ENCODE measurements at regions not wholly inside any gene's neighbourhood (a gene's known extent, or its start where the extent isn't known, plus 50 kb on each side); places are given as distances from the start of the nearest gene placed in this dataset.

DNA sequence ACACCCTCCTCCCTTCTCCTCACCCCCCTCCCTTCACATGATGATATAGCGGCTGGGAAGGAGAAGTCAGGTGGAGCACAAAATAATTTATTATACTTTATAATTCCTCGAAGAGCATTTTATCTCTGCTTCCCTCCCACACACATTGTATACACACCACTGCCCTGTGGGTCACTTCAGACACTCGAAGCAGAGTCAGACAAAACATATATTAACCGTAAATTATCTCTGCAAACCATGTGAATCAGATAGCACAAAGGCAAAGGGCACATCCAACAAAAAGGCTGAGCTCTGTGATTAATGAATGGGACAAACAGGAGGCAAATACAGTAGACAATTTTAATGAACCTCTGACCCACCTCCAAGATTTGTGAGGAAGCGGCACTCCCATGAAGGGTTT, 450.7 kb downstream of the GALC start:
- CTCF ChIA-PET = no interaction called here
- H2AFZ ChIP-seq = no peak overlapping the region
- H3K9me3 ChIP-seq (ENCODE audit: insufficient read depth, low read depth) = no peaks in the 10 kb centered on the region
- no peaks in the 10 kb centered on the region for H4K20me1 ChIP-seq (ENCODE audit: insufficient read depth)
- DNase-seq = no peak
- no peaks in the 10 kb centered on the region for H3K27me3 ChIP-seq (ENCODE audit: insufficient read depth, low read depth)
- H3K27ac ChIP-seq = no peak overlapping the region
- POLR2A ChIA-PET (ENCODE audit: unreplicated experiment) = no interaction called here
- TF ChIP-seq, protein P1, sequence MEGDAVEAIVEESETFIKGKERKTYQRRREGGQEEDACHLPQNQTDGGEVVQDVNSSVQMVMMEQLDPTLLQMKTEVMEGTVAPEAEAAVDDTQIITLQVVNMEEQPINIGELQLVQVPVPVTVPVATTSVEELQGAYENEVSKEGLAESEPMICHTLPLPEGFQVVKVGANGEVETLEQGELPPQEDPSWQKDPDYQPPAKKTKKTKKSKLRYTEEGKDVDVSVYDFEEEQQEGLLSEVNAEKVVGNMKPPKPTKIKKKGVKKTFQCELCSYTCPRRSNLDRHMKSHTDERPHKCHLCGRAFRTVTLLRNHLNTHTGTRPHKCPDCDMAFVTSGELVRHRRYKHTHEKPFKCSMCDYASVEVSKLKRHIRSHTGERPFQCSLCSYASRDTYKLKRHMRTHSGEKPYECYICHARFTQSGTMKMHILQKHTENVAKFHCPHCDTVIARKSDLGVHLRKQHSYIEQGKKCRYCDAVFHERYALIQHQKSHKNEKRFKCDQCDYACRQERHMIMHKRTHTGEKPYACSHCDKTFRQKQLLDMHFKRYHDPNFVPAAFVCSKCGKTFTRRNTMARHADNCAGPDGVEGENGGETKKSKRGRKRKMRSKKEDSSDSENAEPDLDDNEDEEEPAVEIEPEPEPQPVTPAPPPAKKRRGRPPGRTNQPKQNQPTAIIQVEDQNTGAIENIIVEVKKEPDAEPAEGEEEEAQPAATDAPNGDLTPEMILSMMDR (conservative IDR thresholded peaks at IDR 0.05) = no peak
- no peak for TF ChIP-seq EZH2 (IDR thresholded peaks at IDR 0.05; ENCODE audit: low read depth)
- no peak overlapping the region for H3K4me3 ChIP-seq
- H3K79me2 ChIP-seq (ENCODE audit: low read depth) = no peaks in the 10 kb centered on the region
- H3F3A ChIP-seq (ENCODE audit: insufficient read depth, low read depth) = no peaks in the 10 kb centered on the region
- intact Hi-C loops (cut with micrococcal nuclease; ENCODE audit: unreplicated experiment) = no loop called here
- H3K4me2 ChIP-seq = no peak overlapping the region
- no TSS peak for BruUV-seq (replicated peaks)
- H3K9me2 ChIP-seq (ENCODE audit: insufficient read depth) = no peaks in the 10 kb centered on the region
- H3K36me3 ChIP-seq (ENCODE audit: low read depth) = no peaks in the 10 kb centered on the region
- no peaks in the 10 kb centered on the region for H3K4me1 ChIP-seq (replicated peaks; ENCODE audit: insufficient read depth)

DNA sequence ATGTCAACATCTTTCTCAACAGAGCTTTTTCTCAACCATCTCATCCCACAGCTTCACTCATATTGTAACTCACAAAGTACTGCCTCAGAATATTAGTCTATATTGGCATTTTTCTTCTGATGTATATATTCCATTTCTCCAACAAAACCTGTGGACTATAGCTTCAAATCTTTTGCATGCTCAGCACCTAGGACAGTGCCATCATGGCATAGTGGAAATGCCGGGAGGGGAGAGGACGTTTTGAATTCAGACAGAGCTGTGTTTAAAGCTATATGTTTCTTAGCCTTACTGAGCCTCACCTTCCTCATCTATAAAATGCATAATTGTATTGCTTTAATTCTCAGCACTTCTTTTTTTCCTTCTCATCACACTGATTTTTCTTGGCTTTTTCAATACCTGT, 452.6 kb downstream of the GALC start:
- CTCF ChIA-PET = no interaction called here
- DNase-seq = no peak
- Histone ChIP-seq H4K20me1 (ENCODE audit: insufficient read depth) (no peaks in the 10 kb centered on the region), H3K9me3 (ENCODE audit: insufficient read depth, low read depth) (no peaks in the 10 kb centered on the region), H3K27ac (no peak overlapping the region), H3K9me2 (ENCODE audit: insufficient read depth) (no peaks in the 10 kb centered on the region), H2AFZ (no peak overlapping the region), H3K79me2 (ENCODE audit: low read depth) (no peaks in the 10 kb centered on the region), H3F3A (ENCODE audit: insufficient read depth, low read depth) (no peaks in the 10 kb centered on the region), H3K4me2 (no peak overlapping the region), H3K4me1 (replicated peaks; ENCODE audit: insufficient read depth) (no peaks in the 10 kb centered on the region), H3K36me3 (ENCODE audit: low read depth) (no peaks in the 10 kb centered on the region), H3K4me3 (no peak overlapping the region), H3K27me3 (ENCODE audit: insufficient read depth, low read depth) (no peaks in the 10 kb centered on the region)
- POLR2A ChIA-PET (ENCODE audit: unreplicated experiment) = no interaction called here
- intact Hi-C loops (cut with micrococcal nuclease; ENCODE audit: unreplicated experiment) = no loop called here
- no TSS peak for BruUV-seq (replicated peaks)
- no peak for TF ChIP-seq EZH2 (IDR thresholded peaks at IDR 0.05; ENCODE audit: low read depth)

DNA sequence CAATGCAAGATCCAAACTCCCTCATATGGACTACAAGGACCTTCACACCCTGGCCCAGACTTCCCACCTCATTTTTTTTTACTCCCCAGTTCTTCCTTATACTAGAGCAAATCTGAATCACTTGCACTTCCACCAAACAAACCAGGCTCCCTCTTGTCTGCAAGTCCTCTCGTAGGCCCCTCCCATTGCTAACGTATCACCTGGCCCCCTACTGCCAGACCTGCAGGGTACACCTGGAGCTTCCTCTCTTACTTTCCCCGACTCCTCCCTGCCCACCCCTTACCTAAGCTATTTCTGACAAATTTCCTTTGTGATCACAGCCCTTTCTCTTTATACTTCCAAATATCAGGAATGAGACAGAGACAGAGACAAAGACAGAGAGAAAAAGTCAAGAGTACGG, 463.9 kb downstream of the GALC start:
- no peaks in the 10 kb centered on the region for H3F3A ChIP-seq (ENCODE audit: insufficient read depth, low read depth)
- no peaks in the 10 kb centered on the region for H3K9me2 ChIP-seq (ENCODE audit: insufficient read depth)
- H3K79me2 ChIP-seq (ENCODE audit: low read depth) = no peaks in the 10 kb centered on the region
- no peaks in the 10 kb centered on the region for H3K4me1 ChIP-seq (replicated peaks; ENCODE audit: insufficient read depth)
- H3K27ac ChIP-seq = no peak overlapping the region
- H3K4me3 ChIP-seq = no peak overlapping the region
- no peak overlapping the region for H3K4me2 ChIP-seq
- H2AFZ ChIP-seq = no peak overlapping the region
- no TSS peak for BruUV-seq (replicated peaks)
- POLR2A ChIA-PET (ENCODE audit: unreplicated experiment) = no interaction called here
- no peaks in the 10 kb centered on the region for H3K27me3 ChIP-seq (ENCODE audit: insufficient read depth, low read depth)
- CTCF ChIA-PET = no interaction called here
- intact Hi-C loops (cut with micrococcal nuclease; ENCODE audit: unreplicated experiment) = no loop called here
- no peaks in the 10 kb centered on the region for H4K20me1 ChIP-seq (ENCODE audit: insufficient read depth)
- no peak for DNase-seq
- H3K9me3 ChIP-seq (ENCODE audit: insufficient read depth, low read depth) = no peaks in the 10 kb centered on the region
- H3K36me3 ChIP-seq (ENCODE audit: low read depth) = no peaks in the 10 kb centered on the region
- TF ChIP-seq EZH2 (IDR thresholded peaks at IDR 0.05; ENCODE audit: low read depth) = no peak
- TF ChIP-seq, protein P1 (conservative IDR thresholded peaks at IDR 0.05) = no peak

DNA sequence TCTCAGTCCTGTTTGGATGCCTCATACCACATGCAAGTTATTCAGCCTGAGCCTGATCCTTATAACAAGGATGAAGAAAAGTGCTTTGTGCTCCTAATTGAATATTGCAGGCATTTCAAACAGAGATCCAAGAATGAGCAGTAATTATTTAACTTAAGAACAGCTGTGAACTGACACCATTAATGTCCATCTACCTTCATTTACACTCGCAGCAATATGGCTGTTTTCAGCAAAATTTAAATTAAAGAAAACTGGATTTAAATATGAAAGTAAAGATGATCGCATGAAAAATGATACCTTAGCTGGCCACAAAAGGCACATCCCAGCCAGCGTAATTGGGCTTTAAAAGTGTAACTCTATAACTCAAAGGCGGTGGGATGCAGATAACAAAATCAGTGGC, 466.3 kb downstream of the GALC start:
- ChIA-PET CTCF (no interaction called here), POLR2A (ENCODE audit: unreplicated experiment) (no interaction called here)

More for the DNA sequence above, 466.3 kb downstream of the GALC start:
- no peak for DNase-seq
- H3F3A ChIP-seq (ENCODE audit: insufficient read depth, low read depth) = no peaks in the 10 kb centered on the region
- H4K20me1 ChIP-seq (ENCODE audit: insufficient read depth) = no peaks in the 10 kb centered on the region
- no peaks in the 10 kb centered on the region for H3K27me3 ChIP-seq (ENCODE audit: insufficient read depth, low read depth)
- no peaks in the 10 kb centered on the region for H3K9me2 ChIP-seq (ENCODE audit: insufficient read depth)
- no peaks in the 10 kb centered on the region for H3K79me2 ChIP-seq (ENCODE audit: low read depth)
- no peak overlapping the region for H3K27ac ChIP-seq
- no TSS peak for BruUV-seq (replicated peaks)
- intact Hi-C loops (cut with micrococcal nuclease; ENCODE audit: unreplicated experiment) = no loop called here
- H3K4me2 ChIP-seq = no peak overlapping the region
- no peak overlapping the region for H3K4me3 ChIP-seq
- TF ChIP-seq, protein P1 (conservative IDR thresholded peaks at IDR 0.05) = no peak
- no peak for TF ChIP-seq EZH2 (IDR thresholded peaks at IDR 0.05; ENCODE audit: low read depth)
- no peaks in the 10 kb centered on the region for H3K4me1 ChIP-seq (replicated peaks; ENCODE audit: insufficient read depth)
- no peaks in the 10 kb centered on the region for H3K9me3 ChIP-seq (ENCODE audit: insufficient read depth, low read depth)
- no peak overlapping the region for H2AFZ ChIP-seq
- no peaks in the 10 kb centered on the region for H3K36me3 ChIP-seq (ENCODE audit: low read depth)

All from PC-9 (cell line).